Coronary artery (tissue), 2 donors: ENCODE measurements at regions not wholly inside any gene's neighbourhood (a gene's known extent, or its start where the extent isn't known, plus 50 kb on each side); places are given as distances from the start of the nearest gene placed in this dataset.
"Not testable (repeated sequence)": the region's sequence is repeated elsewhere in the genome, so short reads cannot be mapped to it uniquely, and the experiment has no call there.

Experiments used
- DNase-seq: peaks from one replicate; pipeline ENCODE4 v3.0.0-alpha.2; 2017; ENCODE audit warnings: low spot score
- H3K27ac ChIP-seq, 2 donors: fragments of 200-600 bp; sonication (generic); one replicate each; pipeline ENCODE4 v1.5.1; 2016 to 2019
- H3K4me3 ChIP-seq: fragments of 200-600 bp; sonication (generic); 2 replicates; pipeline ENCODE4 v1.5.1; 2016; ENCODE audit warnings: mild to moderate bottlenecking, moderate library complexity
- CTCF ChIP-seq: fragments of 200-600 bp; sonication (generic); IDR thresholded peaks from one replicate; pipeline ENCODE4 v1.5.1; 2019; ENCODE audit warnings: antibody characterized with exemption

- DNase-seq, H3K4me3 ChIP-seq, H3K27ac ChIP-seq: not testable (repeated sequence)
These were observed 318.4 kb downstream of the ZFHX3 start for GRCh38 chr16:72729552-72729951.

- Histone ChIP-seq H3K27ac (no peak overlapping the region), H3K4me3 (no peak overlapping the region)
- DNase-seq = no peak
- no peak for TF ChIP-seq CTCF
These were observed 319.4 kb downstream of the ZFHX3 start for GRCh38 chr16:72728516-72728915.

GRCh38 chr16:72727565-72727964 lies 320.4 kb downstream of the ZFHX3 start:
- H3K4me3 ChIP-seq = no peak overlapping the region
- DNase-seq = no peak
- no peak for TF ChIP-seq CTCF
- H3K27ac ChIP-seq = no peak overlapping the region

GRCh38 chr16:72725643-72726042 lies 322.3 kb downstream of the ZFHX3 start:
- H3K4me3 ChIP-seq = no peak overlapping the region
- H3K27ac ChIP-seq = no peak overlapping the region
- no peak for DNase-seq
- no peak for TF ChIP-seq CTCF

- TF ChIP-seq CTCF = no peak
- Histone ChIP-seq H3K27ac (no peak overlapping the region), H3K4me3 (no peak overlapping the region)
- no peak for DNase-seq
These were observed 324.1 kb downstream of the ZFHX3 start for GRCh38 chr16:72723781-72724180.

- TF ChIP-seq CTCF = no peak
- Histone ChIP-seq H3K4me3 (no peak overlapping the region), H3K27ac (no peak overlapping the region)
- DNase-seq = no peak
These were observed 325.4 kb downstream of the ZFHX3 start for GRCh38 chr16:72722552-72722951.

- Histone ChIP-seq H3K27ac (no peak overlapping the region), H3K4me3 (no peak overlapping the region)
- DNase-seq = no peak
- no peak for TF ChIP-seq CTCF
These were observed 325.9 kb downstream of the ZFHX3 start for GRCh38 chr16:72721981-72722380.

- TF ChIP-seq CTCF = no peak
- Histone ChIP-seq H3K4me3 (no peak overlapping the region), H3K27ac (no peak overlapping the region)
- DNase-seq = no peak
These were observed 332.7 kb downstream of the ZFHX3 start for GRCh38 chr16:72715267-72715666.
